Urinary bladder (tissue), 3 donors: ENCODE measurements at regions not wholly inside any gene's neighbourhood (a gene's known extent, or its start where the extent isn't known, plus 50 kb on each side); places are given as distances from the start of the nearest gene placed in this dataset.

Experiments
- DNase-seq: peaks from one replicate; pipeline ENCODE4 v3.0.0-alpha.2; 2015; ENCODE audit errors: extremely low spot score
- H3K27ac ChIP-seq: one replicate; pipeline ENCODE4 v1.5.1; 2013; ENCODE audit warnings: low read depth, mild to moderate bottlenecking, moderate library complexity
- H3K36me3 ChIP-seq: one replicate; pipeline ENCODE4 v1.6.1; 2013; ENCODE audit warnings: mild to moderate bottlenecking, moderate library complexity; ENCODE audit not compliant: insufficient read depth
- H3K4me1 ChIP-seq: one replicate; pipeline ENCODE4 v1.6.1; 2013; ENCODE audit warnings: mild to moderate bottlenecking, moderate library complexity; ENCODE audit not compliant: insufficient read depth
- H3K4me3 ChIP-seq: one replicate; pipeline ENCODE4 v1.5.1; 2013; ENCODE audit warnings: low read depth, low read length
- WGBS: extraction: QIAGEN DNeasy Blood & Tissue Kit; methylation state at CpG from one replicate; pipeline ENCODE4 v1.1.7; 2013; 5-methylcytosine and 5-hydroxymethylcytosine counted together
- donor health status: healthy with polysubstance abuse.
- donor health status: healthy.

DNA sequence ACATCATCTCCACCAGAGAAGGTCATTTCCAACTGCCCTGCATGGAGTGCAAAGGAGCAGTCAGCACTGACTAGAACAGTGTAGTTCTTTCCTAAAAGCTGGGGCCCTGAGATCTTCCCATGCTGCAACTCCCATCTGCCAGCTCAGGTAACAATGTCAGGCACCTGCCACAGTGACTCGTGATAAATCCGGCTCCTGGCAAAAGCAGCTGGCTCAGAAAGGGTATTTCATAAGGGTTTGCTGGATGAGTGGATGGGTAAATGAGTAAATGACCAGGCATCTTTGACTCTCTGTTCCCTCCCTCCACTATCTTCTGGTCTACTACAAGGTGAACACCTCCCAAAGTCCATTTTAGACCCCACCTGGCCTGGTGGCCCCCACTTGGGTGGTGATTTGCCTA lies 403.6 kb downstream of the NXPE2 start:
- WGBS: 87% methylated on average over 2 of the region's 2 CpGs
- Histone ChIP-seq H3K36me3 (no peaks in the 10 kb centered on the region), H3K4me3 (no peak overlapping the region), H3K27ac (no peak overlapping the region), H3K4me1 (no peaks in the 10 kb centered on the region)
- no peak for DNase-seq

DNA sequence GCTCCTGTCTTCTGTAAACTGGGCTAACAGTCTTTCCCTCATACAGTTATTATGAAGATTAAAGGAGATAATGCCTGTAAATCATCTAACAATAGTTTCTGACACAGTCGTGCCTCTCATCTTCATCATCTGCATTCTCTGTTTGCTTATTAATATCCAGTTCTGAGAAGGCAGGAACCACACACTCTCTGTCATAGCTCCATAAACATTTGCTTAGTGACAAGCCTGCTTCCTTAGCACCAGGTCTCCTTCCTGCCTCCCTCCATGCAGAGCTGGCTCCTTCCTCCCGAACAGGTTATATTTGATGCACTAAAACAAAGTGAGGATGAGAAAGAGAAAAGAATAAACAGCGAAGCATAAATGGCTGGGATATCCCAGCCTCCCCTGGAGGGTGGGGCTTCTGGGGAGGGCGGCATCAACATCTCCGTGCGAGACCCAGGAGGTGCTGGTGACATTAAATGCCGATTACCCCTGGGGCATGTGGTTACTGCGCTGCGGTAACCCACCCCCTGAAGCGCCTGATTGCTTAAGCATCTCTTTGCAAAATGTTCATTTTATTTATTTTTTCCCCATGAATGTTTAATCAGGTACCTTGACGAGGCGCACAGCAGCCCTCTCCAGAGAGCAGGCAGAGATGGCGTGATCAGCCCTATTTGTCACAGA lies 404.9 kb downstream of the NXPE2 start:
- Histone ChIP-seq H3K4me1 (no peaks in the 10 kb centered on the region), H3K27ac (no peak overlapping the region), H3K36me3 (no peaks in the 10 kb centered on the region), H3K4me3 (no peak overlapping the region)
- 64% methylated on average over 13 of the region's 13 CpGs for WGBS
- no peak for DNase-seq

DNA sequence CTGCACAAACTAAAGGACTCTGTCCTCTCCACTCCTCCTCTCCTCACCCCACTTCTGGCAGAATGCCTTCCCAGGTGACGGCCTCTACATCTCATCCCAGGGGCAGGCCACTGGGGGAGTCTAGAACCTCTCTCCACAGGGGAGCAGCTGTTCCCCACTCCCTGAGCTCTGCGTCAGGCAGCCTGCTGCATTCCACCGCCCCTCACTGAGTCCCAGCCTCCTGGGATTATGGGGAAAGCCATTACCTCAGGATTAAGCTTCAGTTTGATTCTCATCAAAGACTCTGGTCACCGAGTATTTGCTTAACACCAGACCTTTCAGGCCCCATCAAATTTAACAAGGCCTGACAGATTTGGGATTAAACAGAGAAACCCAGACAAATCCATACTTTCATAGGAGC lies 405.9 kb downstream of the NXPE2 start:
- 77% methylated on average over 4 of the region's 4 CpGs for WGBS
- H3K27ac ChIP-seq: no peak overlapping the region
- no peaks in the 10 kb centered on the region for H3K4me1 ChIP-seq
- H3K4me3 ChIP-seq: no peak overlapping the region
- H3K36me3 ChIP-seq: no peaks in the 10 kb centered on the region
- DNase-seq: no peak

DNA sequence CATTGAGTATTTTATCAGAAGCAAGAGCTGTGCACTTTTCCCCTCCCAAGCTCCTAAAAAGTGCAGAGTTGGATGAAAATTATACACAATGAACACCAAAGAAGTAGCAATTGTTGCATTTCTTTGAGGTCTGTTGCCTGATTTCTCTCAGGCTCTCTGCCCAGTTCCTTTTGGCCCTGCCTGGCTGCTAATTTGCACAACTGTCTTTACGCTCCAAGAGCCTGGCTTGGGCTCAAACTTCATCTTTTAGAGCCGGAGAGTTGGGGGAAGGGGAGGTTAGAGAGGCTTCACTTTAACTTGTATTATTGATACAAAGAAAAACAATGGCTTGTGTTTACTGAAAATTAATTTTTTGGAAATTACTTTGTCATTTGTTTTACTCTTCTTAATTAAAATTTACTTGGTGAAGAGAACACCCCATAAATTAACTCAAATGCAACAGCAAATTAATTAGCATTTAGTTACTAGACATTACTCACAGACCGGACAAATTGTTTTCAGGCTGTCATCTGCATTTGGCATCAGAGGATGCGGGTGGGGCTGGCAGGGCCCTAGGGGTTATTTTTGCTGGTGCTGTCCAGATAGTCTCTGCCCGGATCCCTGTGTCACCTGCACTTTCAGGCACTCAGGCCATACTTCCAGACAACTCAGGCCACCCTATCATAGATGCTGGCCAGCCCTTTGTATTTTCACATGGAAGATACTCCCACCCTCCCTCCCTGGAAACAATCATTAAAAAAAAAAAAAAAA lies 407.3 kb downstream of the NXPE2 start:
- H3K4me3 ChIP-seq: no peak overlapping the region
- H3K27ac ChIP-seq: no peak overlapping the region
- H3K4me1 ChIP-seq: no peaks in the 10 kb centered on the region
- DNase-seq: peak; percentile 14
- WGBS: 66% methylated on average over 5 of the region's 5 CpGs
- H3K36me3 ChIP-seq: no peaks in the 10 kb centered on the region

DNA sequence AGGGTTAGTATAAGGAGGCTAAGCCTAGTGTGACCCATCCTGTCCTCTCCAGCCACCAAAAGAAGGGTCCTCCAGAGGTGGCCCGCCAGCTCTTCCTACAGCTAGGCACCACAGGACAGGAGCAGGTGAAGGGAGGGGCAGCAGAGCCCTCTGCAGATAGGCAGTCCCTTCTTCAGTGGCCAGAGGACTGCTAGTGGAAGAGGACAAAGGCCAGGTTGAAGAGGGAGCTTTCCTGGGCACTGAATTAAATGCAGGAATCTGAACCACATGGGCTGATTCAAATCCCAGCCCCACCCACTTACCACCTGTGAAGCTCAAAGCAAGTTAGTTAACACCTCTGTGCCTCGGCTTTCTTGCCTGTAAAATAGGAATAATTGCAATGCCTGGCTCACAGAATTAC lies 409.5 kb downstream of the NXPE2 start:
- Histone ChIP-seq H3K4me3 (no peak overlapping the region), H3K36me3 (no peaks in the 10 kb centered on the region), H3K27ac (no peak overlapping the region), H3K4me1 (no peaks in the 10 kb centered on the region)
- DNase-seq: no peak
- 88% methylated on average over 2 of the region's 2 CpGs for WGBS

DNA sequence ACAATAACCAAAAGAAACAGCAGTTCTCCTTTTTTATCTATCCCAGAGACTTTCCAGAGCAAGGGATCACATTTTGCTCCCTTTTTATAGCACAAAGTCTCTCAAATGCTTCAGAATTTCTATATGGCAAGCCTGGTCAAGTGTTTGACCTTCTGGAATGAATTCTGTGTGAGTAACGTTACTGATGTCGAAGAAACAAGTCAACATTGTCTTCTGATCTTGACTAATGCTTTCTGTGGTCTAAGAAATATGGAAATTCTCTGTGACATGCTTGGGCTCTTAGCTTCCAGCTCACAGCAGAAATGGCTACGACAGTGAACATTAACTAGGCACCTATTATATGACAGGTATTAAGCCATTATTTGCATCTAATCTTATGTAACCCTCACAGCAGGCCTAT lies 411.7 kb downstream of the CADM1 start:
- Histone ChIP-seq H3K4me1 (no peaks in the 10 kb centered on the region), H3K27ac (no peak overlapping the region), H3K36me3 (no peaks in the 10 kb centered on the region), H3K4me3 (no peak overlapping the region)
- no peak for DNase-seq
- 78% methylated on average over 3 of the region's 3 CpGs for WGBS

DNA sequence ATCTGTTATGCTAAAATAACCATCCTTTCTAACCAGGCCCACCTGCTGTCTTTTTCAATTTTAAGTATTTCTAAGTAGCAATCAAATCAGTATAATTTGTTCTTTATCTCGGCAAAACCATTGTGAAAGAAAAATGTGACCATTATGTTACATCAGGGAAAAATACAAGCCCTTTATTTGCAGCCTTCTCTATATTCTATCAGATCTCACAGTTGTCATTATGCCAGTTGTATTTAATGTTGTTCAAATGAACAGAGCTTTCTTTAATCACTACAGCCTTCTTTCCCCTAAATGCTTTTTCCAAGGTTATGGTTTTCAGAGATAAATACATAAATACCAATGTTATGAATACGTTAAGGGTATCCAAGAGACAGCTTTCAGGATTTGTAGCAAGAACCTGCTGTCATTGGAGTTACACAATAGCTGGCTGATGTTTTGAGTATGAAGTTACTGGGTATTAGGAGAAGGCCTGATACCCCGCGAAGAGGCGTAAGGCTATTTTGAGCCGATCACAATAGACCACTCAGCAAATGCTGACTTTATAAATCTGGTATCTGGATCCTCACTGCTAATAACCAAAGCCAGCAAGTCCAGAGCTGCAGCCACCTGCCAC lies 406.3 kb downstream of the CADM1 start:
- Histone ChIP-seq H3K4me3 (no peak overlapping the region), H3K4me1 (no peaks in the 10 kb centered on the region), H3K27ac (no peak overlapping the region), H3K36me3 (no peaks in the 10 kb centered on the region)
- DNase-seq: no peak
- whole genome bisulfite sequencing: 35% methylated on average over 6 of the region's 6 CpGs

DNA sequence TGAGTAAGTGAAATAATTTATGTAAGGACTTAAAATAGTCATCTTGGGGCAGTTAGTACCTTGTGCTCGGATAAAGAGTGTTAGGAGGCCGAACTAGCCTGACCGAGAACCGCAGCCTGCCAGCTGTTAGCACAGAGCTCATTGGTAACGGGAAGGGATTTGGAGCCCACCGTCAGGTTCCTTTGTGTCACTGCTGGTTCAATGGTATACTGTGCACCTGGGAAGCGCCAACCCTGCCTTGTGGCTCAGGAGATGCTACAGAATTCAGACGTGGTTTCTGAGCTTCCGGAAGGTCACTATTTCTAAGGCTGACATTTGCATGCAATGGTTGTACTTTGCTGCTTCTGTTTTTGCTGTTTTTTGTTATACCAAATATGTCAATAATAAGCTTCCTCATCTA lies 403.5 kb downstream of the CADM1 start:
- no peak for DNase-seq
- Histone ChIP-seq H3K4me3 (no peak overlapping the region), H3K36me3 (no peaks in the 10 kb centered on the region), H3K27ac (no peak overlapping the region), H3K4me1 (no peaks in the 10 kb centered on the region)
- WGBS: 92% methylated on average over 9 of the region's 9 CpGs

DNA sequence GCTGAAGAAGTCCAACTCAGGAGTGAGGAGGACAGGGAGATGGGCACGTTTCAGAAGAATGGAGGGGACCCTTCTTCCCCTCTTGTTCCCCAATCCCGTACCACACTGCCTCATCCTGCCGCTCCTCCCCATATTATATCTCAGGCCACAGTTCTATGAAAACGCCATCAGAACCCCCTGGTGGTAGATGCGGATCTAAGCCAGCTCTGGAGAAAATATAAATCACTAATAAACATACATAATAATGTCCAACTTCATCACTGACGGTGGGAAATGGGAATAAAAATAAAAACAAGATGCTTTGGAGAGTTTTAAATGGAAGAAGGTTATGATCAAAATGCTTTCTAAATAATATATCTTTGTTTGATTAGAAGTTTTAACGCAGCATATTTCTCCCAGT lies 400.3 kb downstream of the CADM1 start:
- DNase-seq: no peak
- H3K27ac ChIP-seq: no peak overlapping the region
- WGBS: 83% methylated on average over 7 of the region's 7 CpGs

DNA sequence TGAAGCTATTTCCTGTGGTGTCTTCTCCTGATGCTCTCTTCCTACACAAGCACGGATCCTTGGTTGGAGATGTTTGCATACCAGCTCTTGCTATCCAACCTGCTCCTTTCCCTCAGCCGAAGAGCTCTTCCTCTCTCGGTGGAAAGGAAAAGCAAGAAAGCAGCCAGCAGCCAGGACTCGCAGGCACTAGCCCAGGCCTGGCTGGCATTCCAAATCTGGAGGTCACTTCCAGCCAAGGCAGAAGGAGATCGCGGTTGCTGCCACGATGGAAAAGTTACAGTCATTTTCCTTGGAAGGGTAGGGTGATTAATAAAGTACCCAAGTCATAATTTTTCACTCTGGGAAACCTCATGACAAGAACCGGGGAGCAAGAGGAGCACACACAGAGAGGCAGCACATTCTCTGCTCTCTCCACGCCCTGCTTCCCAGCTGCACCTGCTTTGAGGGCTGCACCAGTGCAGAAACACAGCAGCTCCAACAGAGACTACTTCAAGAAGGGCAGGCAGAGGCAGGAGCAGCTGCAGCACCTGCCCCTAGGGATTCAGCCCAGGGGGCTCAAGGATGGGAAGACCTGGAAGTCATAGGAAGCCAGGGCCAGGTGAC lies 399.3 kb downstream of the CADM1 start:
- no peak for DNase-seq
- Histone ChIP-seq H3K27ac (no peak overlapping the region), H3K4me1 (no peaks in the 10 kb centered on the region), H3K4me3 (no peak overlapping the region), H3K36me3 (no peaks in the 10 kb centered on the region)
- WGBS: 75% methylated on average over 9 of the region's 9 CpGs

More for the DNA sequence above, 400.3 kb downstream of the CADM1 start:
- H3K36me3 ChIP-seq: no peaks in the 10 kb centered on the region
- no peak overlapping the region for H3K4me3 ChIP-seq
- no peaks in the 10 kb centered on the region for H3K4me1 ChIP-seq

DNA sequence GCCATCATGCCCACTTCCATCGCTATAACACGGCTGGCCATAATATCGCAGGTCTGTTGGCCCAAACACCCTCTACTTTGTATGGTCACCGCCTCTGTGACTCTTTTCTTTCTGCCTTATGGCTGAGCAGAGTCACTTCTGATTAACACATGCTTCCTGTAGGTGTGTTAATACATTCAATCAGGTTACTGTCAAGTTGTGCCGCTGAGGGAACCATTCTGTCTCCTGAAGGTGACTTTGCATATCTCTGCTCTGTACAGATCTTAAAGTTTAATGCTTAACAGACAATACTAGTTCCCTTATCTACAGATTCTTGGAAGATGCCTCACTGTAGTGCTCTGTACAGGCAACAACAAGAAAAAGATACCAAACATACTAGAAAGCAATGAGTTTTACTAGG lies 393.1 kb downstream of the CADM1 start:
- WGBS: 93% methylated on average over 5 of the region's 5 CpGs

DNA sequence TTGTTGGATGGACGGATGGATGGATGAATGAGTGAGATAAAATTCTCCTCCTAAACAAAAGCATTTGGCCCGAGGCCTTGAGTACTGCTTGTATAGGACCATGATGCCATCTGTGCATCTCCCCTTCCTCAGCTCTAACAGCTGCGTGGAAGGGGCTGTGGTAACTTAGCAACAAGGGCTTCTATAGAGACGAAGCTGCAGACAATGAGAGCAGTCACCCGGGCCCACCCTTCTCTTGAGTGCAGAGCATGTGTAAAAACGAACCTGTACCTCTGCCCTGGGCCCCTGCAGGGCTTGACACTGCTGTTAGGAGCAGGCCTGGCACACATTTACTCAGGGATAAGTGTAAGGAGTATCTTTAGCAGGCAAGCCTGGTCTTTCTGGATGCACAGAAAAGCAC lies 391.5 kb downstream of the CADM1 start:
- DNase-seq: no peak
- Histone ChIP-seq H3K36me3 (no peaks in the 10 kb centered on the region), H3K4me1 (no peaks in the 10 kb centered on the region), H3K4me3 (no peak overlapping the region), H3K27ac (no peak overlapping the region)
- WGBS: 67% methylated on average over 6 of the region's 6 CpGs

More for the DNA sequence above, 393.1 kb downstream of the CADM1 start:
- no peaks in the 10 kb centered on the region for H3K4me1 ChIP-seq
- DNase-seq: no peak
- no peak overlapping the region for H3K4me3 ChIP-seq
- no peak overlapping the region for H3K27ac ChIP-seq
- no peaks in the 10 kb centered on the region for H3K36me3 ChIP-seq

DNA sequence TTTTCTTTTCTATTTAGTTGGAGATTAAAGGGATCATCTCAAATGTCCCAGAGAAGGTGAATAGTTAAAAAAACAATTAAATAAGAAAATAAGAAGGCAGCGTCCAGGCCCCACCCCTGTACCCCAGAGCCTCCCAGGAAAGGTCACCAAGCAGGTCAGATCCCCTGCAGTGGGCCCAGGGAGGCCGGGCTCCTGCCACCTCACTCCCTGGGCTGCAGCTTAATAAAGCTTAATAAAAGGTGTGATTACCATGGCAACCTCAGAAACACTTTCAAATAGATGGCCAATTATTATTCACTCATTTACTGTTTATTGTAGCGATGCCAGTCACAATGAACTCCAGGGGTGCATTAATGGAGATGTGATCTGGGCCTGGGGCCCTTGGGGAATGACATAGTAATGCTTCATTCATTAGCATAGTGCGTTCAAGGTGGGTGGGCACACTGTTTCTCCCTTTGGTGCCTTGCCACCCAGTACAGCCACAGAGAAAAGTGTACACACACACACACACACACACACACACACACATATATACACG lies 386.2 kb downstream of the CADM1 start:
- Histone ChIP-seq H3K36me3 (no peaks in the 10 kb centered on the region), H3K27ac (no peak overlapping the region), H3K4me1 (no peaks in the 10 kb centered on the region), H3K4me3 (no peak overlapping the region)
- 60% methylated on average over 5 of the region's 5 CpGs for WGBS
- no peak for DNase-seq

DNA sequence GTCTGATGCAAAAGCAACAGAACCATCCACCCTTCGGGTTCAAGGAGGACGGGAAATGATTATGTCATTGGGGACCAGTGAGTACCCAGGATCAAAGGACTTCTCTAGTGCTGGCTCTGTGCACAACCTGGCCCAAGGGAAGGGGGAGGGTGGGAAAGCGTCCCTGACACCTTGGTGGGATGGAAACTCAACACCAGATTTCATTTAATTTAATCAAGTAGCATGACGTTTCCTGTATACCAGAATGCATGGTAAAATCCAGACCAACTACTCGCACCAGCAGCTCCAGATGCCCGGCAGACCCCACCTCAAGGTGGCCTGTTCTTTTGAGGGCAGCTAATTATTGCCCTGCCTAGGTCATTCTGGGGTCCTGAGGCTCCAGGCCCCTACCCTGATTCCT lies 385.1 kb downstream of the CADM1 start:
- 79% methylated on average over 6 of the region's 6 CpGs for WGBS
- no peaks in the 10 kb centered on the region for H3K36me3 ChIP-seq
- no peak for DNase-seq
- no peak overlapping the region for H3K27ac ChIP-seq
- no peaks in the 10 kb centered on the region for H3K4me1 ChIP-seq
- H3K4me3 ChIP-seq: no peak overlapping the region
